ENCODE measurements at regions not wholly inside any gene's neighbourhood (a gene's known extent, or its start where the extent isn't known, plus 50 kb on each side); places are given as distances from the start of the nearest gene placed in this dataset.
"Not testable (repeated sequence)": the region's sequence is repeated elsewhere in the genome, so short reads cannot be mapped to it uniquely, and the experiment has no call there.

GRCh38 chr6:8164281-8164680 is 61.9 kb upstream of the EEF1E1 start:
- not testable (repeated sequence) for TF ChIP-seq CTCF, POLR2A (IDR thresholded peaks at IDR 0.05)
